HL-60 (cell line): ENCODE measurements at regions not wholly inside any gene's neighbourhood (a gene's known extent, or its start where the extent isn't known, plus 50 kb on each side); places are given as distances from the start of the nearest gene placed in this dataset.

Experiments used
- CTCF ChIP-seq: IDR thresholded peaks from one replicate; pipeline ENCODE4 v1.5.1; 2011; ENCODE audit warnings: low read length, control low read depth, inconsistent platforms; ENCODE audit not compliant: insufficient read depth
- POLR2AphosphoS5 ChIP-seq: IDR thresholded peaks from 2 replicates; pipeline ENCODE4 v1.6.1; 2012; ENCODE audit warnings: low read depth

- TF ChIP-seq CTCF: no peak
- no peak for TF ChIP-seq POLR2AphosphoS5
Measured at GRCh38 chr3:120516136-120516535, 65.3 kb upstream of the FSTL1 start.
